ENCODE measurements at regions not wholly inside any gene's neighbourhood (a gene's known extent, or its start where the extent isn't known, plus 50 kb on each side); places are given as distances from the start of the nearest gene placed in this dataset.

GRCh38 chr2:60299179-60299578, 254.3 kb downstream of the BCL11A start:
- TF ChIP-seq ZNF274 (IDR thresholded peaks at IDR 0.05; ENCODE audit: low read depth, low read length) (no peak), YY1 (IDR thresholded peaks at IDR 0.05; ENCODE audit: insufficient read depth, insufficient read length) (no peak)
